Endothelial cell of umbilical vein (primary cell): ENCODE measurements at regions not wholly inside any gene's neighbourhood (a gene's known extent, or its start where the extent isn't known, plus 50 kb on each side); places are given as distances from the start of the nearest gene placed in this dataset.

Source experiments
- EZH2 ChIP-seq: IDR thresholded peaks from 2 replicates; pipeline ENCODE4 v1.6.1; 2012; ENCODE audit warnings: borderline replicate concordance, low read depth, mild to moderate bottlenecking, moderate library complexity, low read length, inconsistent platforms; ENCODE audit not compliant: severe bottlenecking
- FOS ChIP-seq: IDR thresholded peaks from 2 replicates; pipeline ENCODE4 v1.6.1; 2011; ENCODE audit warnings: mild to moderate bottlenecking, low read length, moderate library complexity, borderline replicate concordance; ENCODE audit not compliant: insufficient read depth
- GATA2 ChIP-seq: IDR thresholded peaks from 2 replicates; pipeline ENCODE4 v1.7.0; 2011; ENCODE audit warnings: low read depth, mild to moderate bottlenecking, moderate library complexity, mixed read lengths, low read length; ENCODE audit not compliant: insufficient read length, insufficient read depth
- JUN ChIP-seq: IDR thresholded peaks from 2 replicates; pipeline ENCODE4 v1.6.1; 2011; ENCODE audit warnings: borderline replicate concordance, low read depth; ENCODE audit not compliant: insufficient read length, insufficient read depth
- MYC ChIP-seq: IDR thresholded peaks from one replicate; pipeline ENCODE4 v1.6.1; 2011; ENCODE audit warnings: mild to moderate bottlenecking, low read depth, low read length
- POLR2A ChIP-seq: IDR thresholded peaks from 2 replicates; pipeline ENCODE4 v1.6.1; 2012; ENCODE audit warnings: low read depth, mild to moderate bottlenecking, control low read depth, low read length
- POLR2AphosphoS5 ChIP-seq: IDR thresholded peaks from 2 replicates; pipeline ENCODE4 v1.6.1; 2012; ENCODE audit warnings: low read depth, mild to moderate bottlenecking, control low read depth, low read length, moderate library complexity; ENCODE audit not compliant: insufficient read depth
- TF ChIP-seq, protein P1 (sequence below), 2 donors: IDR thresholded peaks; 1 replicate in 1 of 2; 2 replicates in 1 of 2; pipeline ENCODE4 v1.5.1; 2011; ENCODE audit warnings: low read length in 2 of 2, mild to moderate bottlenecking in 2 of 2, moderate library complexity in 2 of 2, control low read depth in 1 of 2, inconsistent platforms in 1 of 2, low read depth in 1 of 2; ENCODE audit not compliant: insufficient read depth in 1 of 2; ENCODE audit errors: extremely low read depth in 1 of 2
- TF ChIP-seq, protein P2 (sequence below): IDR thresholded peaks from 2 replicates; pipeline ENCODE4 v1.6.1; 2011; ENCODE audit not compliant: insufficient read depth, insufficient read length

DNA sequence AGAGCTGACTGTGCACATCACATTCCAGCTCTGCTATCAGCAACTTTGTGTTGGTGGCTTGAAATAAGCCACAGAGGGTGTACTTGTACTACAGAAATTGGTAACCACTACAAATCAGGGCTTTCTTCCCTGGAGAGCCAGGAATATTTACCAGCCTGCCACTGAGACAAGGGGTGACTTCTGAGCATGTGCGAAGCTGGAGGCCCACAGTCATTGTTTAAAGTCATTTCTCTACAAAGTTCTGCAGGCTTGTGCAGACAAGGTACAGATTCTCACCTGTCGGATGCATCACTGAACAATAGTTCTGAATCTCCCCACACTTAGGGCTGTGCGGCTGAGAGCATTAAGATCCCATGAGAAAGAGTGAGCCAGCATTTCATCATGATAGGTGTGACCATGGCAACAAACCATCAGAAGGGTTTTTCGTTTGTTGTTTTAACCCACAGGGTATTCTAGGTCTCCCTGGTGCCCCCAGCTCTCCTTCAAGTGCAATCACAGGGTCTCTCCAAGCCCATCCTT is 292.8 kb downstream of the CDC5L start:
- TF ChIP-seq, protein P1, sequence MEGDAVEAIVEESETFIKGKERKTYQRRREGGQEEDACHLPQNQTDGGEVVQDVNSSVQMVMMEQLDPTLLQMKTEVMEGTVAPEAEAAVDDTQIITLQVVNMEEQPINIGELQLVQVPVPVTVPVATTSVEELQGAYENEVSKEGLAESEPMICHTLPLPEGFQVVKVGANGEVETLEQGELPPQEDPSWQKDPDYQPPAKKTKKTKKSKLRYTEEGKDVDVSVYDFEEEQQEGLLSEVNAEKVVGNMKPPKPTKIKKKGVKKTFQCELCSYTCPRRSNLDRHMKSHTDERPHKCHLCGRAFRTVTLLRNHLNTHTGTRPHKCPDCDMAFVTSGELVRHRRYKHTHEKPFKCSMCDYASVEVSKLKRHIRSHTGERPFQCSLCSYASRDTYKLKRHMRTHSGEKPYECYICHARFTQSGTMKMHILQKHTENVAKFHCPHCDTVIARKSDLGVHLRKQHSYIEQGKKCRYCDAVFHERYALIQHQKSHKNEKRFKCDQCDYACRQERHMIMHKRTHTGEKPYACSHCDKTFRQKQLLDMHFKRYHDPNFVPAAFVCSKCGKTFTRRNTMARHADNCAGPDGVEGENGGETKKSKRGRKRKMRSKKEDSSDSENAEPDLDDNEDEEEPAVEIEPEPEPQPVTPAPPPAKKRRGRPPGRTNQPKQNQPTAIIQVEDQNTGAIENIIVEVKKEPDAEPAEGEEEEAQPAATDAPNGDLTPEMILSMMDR (IDR thresholded peaks at IDR 0.05; ENCODE audit: extremely low read depth in 1 of 2, insufficient read depth in 1 of 2, low read depth in 1 of 2, low read length in 2 of 2) = no peak
- TF ChIP-seq EZH2 (no peak), POLR2AphosphoS5 (no peak), MYC (no peak), POLR2A (no peak), FOS (no peak), GATA2 (no peak), JUN (no peak)
- TF ChIP-seq, protein P2, sequence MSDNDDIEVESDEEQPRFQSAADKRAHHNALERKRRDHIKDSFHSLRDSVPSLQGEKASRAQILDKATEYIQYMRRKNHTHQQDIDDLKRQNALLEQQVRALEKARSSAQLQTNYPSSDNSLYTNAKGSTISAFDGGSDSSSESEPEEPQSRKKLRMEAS = no peak
